ENCODE measurements at regions not wholly inside any gene's neighbourhood (a gene's known extent, or its start where the extent isn't known, plus 50 kb on each side); places are given as distances from the start of the nearest gene placed in this dataset.

DNA sequence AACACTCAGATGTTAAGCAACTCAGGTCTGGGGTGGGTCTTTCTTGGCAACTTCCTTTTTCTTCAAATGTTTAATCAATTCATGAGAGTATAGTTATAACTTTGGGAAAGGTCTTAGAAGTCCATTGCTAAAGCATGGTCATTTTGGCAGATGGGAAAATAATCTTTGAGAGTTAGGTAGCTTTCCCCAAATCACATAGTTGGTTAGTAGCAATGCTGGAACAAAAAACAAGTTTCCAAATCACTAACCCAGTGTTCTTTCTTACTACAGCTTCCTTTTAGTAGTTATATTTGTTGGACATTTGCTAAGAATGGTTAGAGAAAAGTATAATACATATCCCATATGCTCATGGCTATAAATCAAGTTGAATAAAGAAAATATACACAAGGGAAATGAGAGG is 185.2 kb upstream of the SLC14A2 start:
- DNase-seq, result peak; percentile 25

DNA sequence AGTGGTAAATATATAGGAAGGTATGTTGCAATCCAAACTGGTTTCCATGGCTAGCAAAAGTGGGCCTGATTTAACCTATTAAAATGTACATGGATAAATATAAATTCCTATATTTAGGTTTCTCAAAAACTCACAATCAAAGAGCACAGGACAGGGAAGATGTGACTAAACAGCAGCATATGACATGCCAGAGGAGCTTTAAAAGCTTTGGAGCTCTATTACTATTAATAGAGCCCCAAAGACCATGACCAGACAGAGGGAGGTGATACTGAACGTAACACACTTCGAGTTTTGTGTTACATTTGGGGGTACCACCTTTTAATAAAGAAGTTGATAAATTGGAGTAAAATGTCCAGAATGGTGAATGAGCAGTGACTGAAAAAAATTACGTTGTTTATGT is 179.5 kb upstream of the SLC14A2 start:
- no peak for DNase-seq

DNA sequence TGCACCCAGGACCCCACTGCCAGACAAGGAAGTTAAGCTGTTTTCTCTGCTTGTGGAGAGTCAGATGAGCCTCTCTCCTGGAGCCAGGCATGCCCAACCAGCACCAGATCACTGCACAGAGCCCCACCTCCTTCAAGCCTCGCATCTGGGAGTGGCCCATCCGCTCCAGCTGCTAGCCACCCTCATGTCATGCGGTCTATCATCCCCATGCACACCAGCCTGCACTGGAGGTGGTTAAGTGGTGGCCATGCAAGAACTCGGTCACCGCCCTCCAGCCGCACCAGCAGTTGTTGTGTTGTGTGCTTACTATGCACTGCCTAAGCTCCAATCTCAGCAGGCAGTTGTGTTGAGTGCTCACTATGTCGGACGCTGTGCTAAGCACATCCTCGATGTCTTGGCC is 177.9 kb upstream of the SLC14A2 start:
- no peak for DNase-seq

DNA sequence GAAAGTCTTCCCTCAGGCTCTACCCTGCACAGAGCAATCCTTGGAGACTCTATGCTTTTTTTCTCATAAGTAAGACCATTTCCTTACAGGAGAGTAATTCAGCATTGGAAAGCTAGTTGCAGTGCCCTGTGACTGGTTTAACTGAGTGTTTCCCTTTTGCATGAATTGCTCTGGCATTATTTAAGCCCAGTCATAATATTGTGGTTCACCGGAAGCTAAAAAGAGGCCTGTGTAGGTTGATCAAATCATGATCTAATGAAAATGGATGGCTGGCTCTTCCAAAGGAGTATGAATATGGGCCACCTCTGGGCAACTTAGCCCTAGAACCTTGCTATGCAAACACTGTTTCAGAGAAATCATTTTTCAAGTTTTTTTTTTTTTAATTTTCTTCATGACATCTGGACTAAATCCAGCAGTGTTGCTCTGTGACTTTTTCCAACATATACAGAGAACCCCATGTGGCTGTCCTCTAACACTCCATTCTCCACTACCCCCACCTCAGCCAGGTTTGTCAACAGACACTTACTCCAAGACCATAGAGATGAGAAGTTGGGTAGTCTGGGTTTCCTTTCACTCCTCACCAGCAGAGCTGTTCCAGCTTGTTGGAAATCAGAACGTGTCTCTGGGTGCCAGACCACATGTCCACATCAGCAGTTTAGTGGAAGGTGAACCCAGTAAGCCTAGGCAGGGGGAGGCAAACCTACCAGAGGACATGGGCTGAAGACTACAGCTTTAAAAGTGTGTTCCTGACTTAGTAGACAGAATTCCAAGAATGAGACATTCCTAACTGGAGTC is 175.2 kb upstream of the SLC14A2 start:
- no peak for DNase-seq

DNA sequence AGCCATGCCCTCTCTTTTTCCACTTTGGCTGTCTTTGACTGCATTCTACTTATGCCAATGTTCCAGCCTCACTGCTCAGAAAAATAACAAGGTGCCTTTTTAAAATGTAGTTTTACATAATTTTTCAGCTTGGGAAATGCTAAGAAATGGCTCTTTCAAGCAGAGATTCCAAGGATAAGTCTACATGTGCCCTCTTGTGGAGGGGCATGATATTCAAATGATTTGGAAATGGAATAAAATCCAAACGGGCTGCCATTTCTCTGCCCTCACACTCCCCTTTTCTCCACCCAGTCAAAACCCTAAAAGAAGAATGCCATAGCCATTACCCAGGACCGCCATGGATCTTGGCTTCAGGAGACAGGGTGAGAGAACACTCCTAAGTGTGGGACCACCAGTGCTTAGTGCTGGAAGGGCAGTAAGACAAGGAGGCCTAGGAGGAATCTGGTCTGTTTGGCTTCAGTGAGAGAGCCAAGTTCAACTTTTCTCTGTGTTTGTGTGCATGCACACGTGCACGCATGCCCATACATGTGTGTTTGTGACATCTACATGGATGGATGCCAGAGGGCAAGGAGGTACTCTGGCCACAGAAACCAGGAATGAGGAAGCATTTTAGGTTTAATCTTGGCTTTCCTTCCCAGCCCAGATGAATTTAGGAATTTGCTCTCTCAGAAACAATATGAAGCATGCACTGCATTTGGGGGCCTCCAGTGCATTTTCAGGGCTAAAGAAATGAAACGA is 174.0 kb upstream of the SLC14A2 start:
- no peak for DNase-seq

DNA sequence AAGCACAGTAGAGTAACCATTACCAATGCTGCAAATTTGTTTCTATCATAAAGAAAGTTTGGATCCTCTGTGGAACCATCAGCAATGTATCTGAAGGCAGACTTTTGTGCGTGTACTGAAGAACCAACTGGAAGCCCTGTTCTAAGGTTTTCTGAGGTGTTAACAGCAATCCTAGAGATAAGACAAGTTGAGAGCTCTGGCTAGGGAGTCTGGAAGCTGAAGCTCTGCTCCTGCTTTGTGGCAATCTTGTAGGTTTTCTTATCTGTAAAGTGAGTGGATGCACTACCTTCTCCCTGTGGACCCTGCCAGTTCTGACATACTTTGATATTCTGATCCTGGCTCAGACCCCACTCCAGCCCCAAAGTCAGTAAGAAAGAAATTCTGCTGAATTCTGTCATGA is 171.2 kb upstream of the SLC14A2 start:
- DNase-seq, result no peak

DNA sequence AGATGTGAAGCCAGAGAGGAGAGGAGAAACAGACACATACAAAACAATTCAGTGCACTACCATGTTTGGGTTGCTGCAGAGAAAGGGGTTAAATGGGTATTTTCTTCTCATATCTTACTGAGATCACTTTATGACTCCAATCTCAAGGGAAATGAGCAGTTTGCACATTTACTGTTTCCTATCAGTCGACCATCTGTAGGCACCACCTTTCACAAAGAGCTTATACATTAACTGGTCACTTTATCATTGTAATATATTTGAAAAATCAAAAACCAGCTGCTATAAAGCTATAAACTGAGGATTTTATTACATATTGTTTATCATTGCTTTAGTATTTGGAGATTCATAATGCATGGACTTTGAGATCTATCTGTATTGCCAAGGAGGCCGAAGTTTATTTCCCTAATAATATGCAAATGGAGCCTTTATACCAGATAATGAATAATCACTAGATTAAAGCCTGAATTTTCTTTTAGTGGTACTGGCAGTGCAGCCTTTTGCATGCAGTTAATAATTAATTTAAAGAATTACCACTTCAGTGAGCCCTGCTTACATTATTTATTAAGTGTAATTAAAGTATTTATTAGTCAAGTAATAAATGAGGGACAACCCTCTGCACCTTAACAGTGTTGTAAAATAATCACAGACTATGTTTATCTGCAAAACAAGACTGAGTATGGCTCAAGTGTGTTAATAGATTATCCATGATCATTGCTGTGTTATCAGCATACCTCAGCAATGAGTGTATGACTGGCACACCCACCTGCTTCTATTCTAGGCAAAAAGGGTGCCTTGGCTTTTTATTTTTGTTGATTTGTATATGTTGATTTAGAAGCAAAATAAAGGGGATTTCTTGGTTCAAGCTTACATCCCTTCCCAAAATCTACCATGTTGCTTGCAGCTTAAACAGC is 167.7 kb upstream of the SLC14A2 start:
- no peak for DNase-seq

DNA sequence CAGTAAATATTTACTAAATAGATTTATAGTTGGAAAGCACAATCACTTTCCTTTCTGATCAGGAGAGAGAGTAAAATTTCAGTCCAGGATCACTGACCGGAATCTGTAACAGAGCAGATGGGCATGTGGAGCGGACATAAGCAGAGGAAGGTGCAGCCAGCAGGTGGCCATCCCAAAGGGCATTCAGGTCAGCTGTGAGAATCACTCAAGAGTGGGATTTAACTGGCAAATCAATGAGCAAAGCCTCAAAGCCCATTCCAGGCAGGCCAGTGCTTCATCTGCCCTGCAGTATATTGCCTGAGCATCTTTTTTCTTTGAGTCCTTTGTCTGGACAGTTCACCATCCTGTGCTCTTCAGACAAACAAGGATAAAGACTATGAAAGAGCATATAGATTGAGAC is 166.4 kb upstream of the SLC14A2 start:
- DNase-seq, result no peak

DNA sequence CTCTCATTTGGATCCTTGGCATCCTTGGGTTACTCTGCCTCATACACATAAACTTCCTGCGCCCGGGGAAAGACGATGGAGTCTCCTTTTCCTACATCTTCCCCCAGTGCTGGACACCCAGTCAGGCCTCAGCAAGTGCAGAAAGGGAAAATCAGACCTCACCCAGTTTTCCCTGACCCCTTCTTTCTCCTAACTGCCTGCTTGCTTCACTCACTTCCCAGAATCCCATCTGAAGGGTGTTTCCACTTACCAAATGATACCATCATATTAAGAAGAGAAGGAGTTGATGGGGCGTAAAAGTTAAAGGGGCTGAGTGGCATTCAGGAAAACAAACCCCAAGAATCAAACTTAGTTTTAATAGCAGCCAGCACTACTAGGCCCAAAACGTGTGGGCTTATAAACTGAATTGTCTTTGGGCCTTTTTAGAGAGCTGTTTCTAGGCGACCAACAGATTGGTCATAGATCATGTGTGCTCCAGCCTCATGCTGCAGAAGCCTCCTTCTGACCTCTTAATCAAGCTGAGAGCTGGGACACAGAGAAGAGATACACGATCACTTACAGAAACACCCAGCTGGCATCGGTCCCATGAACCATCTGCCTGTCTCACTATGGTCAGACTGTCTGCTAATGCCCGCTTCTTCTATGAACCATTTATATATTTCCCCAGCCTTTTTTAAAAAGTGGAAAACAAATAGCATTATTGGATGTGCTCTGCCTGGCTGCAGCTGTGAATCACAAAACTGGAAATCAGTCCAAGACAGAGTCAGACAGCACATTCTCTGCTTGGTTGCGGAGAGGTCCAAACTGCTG is 165.7 kb upstream of the SLC14A2 start:
- peak; percentile 79 for DNase-seq

DNA sequence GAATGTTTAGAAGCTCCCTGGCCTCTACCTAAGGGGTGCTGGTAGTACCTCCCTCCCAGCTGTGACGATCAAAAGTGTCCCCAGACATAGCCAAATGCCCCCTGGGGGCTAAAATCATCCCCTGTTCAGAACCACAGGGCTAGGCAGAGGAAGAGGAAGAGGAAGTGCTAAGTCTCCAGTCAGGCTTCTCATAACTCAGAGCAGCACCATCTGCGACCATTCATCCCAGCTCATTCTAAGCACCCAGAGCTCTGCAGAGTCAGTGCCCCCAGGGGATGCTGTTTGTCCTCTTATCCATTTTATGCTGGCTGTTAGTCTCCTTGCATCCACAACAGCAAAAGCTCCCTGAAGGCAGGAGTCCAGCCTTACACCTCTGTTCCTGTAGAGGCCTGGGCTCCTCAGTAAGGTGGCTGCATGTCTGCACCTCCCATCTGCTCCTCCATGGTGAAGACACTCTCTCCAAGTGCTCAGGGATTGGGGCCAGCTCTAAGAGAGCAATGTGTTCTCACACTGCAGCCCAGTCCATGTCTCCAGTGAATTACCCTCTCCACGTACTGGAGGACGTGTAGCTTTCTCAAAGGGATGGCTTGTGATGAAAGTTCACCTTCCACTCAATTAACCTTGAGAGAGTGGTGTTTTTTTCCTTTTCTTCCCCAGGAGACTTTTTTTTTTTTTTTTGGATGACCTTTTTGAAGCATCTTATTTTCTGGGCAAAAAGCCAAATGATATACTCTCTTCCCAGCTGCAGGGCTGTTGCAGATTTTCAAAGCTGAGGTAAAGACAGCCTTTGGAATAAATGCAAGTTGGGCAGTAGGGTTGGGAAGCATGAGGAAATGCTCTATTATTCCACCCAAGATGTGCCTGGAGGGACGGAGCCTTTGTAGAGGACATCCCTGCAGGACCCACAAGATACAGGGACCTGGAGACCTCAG is 158.9 kb upstream of the SLC14A2 start:
- peak; percentile 35 for DNase-seq

DNA sequence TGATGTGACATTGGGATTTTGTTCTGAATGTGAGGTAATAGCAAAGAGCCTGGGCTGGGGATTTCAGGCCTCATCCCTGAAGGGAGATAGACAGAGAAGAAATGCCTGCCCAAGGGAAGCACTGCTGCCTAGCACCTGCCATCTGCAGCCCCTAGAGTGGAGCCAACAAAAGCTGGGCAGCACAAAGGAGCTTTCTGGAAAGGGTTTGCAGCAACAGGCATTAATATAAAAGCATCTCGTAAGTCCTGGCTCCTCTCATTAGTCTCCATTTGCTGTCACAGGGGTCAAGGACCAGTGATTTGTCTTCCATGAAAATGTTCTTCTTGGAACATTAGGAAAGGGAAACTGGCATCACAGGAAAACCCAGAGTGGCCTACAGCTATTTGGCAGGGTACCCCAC is 157.2 kb upstream of the SLC14A2 start:
- DNase-seq, result no peak

DNA sequence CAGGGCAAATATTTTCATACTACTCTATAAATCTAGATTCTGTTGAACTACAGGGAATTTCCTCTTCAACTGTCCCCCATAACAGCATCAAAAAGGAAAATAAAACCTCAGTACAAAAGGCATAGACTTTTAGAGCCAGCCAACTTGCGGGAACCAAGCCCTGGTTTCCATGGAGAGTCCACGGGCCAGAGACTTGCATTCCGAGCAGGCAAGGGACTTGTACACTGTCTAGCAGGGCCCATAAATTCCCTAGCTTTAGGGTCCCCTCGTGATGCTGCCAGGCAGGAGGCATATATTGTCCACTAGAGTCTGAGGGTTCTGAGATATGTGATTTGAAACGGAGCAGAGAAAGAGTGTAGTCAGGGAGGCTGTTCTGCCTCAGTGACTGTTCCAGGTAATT is 153.1 kb upstream of the SLC14A2 start:
- no peak for DNase-seq

DNA sequence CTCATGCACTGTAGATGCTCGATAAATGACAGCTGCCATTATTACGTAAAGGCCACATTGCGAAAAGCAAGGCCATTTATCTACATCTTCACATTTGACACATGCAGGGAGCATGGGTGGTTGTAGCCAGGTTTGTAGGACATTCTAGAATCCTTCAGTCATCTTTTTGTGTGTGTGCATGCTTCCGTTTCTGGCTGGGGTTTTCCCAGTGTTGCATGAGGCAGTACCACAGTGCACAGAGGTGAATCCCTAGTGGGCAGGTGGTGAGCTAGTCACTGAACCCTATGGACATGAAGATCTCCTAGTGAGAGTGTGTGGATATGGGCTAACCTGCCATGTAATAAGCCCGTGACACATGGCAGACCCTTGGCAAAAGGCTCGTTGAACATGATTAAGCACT is 151.8 kb upstream of the SLC14A2 start:
- DNase-seq, result no peak

DNA sequence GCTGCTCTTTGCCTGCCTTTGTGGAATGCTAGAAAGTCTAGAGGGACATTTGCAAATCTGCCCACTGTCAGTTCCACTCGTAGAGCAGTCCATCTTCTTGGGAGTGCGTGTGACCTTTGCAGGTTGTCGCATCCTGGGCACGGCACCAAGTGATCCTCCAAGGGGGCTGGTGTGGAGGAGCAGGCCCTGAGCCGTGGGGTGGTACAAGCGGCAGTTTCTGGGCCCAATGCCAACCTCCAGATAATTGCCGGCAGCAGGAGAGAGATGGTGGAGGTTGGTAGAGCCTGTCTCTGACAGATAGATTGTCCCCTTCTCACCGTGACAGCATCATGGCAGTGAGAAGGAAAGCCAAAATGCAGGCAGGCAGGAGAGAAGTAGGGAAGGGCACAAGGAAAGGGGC is 150.7 kb upstream of the SLC14A2 start:
- no peak for DNase-seq

DNA sequence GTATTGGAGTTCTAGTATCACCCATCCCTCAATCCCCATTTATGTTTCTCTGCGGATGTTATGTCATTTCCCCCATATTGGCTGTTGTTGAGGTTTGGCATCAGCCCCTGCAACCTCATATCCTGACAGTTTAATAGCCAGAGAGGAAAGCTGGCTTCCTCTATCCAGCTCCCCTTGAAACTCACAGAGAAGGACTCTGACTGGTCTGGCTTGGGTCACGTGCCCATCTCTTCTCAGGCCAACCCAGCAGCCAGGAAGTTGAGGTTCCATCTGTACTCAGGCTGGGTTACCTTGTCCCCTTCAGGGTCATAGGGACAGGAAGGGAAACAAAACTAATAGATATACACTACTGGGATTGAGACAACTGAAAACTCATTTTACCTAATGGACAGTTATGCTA is 148.0 kb upstream of the SLC14A2 start:
- no peak for DNase-seq

DNA sequence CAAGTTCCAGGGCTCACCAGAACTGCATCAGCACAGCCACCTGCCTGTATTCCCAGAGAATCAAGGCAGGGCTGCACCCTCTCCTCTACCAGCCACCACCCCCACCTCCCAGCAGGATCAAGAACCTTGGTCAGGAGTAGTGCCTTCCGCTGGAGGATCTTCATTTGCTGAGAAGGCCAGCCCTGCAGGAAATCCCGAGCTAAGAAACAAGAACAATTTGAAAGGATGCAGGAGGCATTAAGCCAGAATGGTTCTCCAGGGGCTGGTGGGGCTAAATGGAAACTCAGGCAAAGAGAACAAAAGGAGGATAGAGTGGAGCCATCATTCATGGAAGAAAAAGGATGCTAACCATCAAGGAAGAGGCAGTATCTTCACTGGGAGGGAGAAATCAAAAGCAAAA is 147.3 kb upstream of the SLC14A2 start:
- peak; percentile 56 for DNase-seq

DNA sequence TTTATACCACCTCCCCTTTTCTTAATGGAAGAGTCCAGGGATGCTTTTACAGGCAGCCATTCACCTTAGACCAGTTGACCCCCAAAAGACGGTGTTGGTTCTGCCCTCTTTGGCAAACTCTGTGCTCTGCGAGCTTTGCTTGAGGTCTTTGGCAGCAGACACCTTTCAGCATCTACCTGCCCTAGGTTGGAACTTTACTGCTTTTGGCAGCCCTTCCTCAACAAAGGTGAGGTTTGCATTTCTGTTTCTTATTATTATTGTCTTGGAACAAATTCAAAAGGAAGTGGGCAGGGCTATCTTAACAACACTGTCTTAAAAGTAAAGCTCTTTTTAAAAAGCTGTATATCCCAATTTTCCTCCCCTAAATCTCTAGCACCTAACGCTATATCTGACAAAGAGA is 136.4 kb upstream of the SLC14A2 start:
- no peak for DNase-seq

DNA sequence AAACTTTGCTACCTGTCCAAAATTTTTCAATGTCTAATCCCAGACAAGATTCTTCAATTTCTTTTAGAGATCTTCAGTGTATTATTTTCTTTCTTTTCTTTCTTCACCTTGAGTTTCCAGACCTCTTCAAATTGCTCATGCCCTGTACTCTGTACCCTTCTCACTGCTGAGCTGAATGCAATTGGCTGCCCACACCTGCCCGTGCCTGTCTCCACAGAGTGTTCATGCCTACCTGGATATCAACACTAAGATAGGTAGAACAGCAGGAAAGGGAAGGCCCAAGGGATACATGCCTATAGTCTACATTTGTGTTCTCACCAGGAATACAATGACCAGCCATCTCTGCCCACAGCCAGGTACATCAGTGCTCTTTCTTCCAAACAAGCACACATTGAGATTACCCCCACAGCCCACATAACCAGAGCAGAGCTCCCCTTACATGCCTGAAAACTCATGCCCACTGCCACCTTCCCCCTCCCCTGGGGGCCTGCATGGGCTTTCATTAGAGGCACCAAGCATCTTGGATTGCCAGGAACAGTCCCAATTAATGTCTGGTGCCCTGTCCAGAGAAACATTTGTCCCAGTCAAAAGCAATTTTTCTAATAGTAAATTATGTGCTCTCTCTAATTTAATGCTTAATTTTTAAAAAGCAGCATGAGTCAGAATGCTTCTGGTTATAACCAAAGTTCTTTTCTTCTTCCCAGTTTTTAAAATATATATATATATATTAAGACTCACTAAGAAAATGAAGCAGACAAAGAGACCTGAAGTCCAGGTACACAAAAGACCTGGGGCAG is 134.9 kb upstream of the SLC14A2 start:
- no peak for DNase-seq

DNA sequence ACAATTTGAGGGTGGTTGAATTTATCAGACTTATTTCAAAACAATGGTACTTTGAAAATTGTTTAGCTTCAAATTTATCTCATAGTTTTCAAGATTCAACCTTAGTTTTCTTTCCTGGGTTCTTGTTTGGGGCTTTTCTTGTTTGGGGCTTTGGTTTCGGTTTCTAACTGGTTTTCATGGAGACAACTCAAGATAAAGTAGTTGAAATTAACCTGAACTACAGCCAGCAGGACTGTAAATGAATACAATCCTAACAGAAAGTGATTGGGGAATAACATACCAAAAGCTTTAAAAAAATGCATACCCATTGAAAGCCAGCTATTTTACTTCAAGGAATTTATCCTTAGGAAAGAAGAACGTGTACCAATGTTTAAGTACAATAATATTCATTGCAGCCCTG is 133.5 kb upstream of the SLC14A2 start:
- DNase-seq, result no peak

DNA sequence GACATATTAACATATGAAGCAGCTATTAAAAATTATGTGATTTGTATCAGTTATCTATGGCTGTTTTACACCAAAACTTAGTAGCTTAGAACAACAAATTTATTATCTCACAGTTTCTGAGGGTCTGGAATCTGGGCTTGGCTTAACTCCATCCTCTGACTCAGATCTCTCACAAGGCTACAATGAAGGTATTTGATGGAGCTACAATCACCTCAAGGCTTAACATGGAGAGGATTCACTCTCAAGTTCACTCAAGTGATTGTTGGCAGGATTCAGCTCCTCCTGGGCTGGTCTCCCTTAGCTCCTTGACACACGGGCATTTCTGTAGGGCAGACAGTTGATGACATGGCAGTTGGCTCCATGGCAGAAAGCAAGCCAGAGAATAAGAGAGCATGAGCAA is 133.0 kb upstream of the SLC14A2 start:
- no peak for DNase-seq
